Neural progenitor cell (in vitro differentiated cells): ENCODE measurements at regions not wholly inside any gene's neighbourhood (a gene's known extent, or its start where the extent isn't known, plus 50 kb on each side); places are given as distances from the start of the nearest gene placed in this dataset.

Source experiments
- CTCF ChIP-seq: fragments of 200-600 bp; sonication (generic); IDR thresholded peaks from 2 replicates; pipeline ENCODE4 v1.5.1; 2017; ENCODE audit warnings: antibody characterized with exemption, mild to moderate bottlenecking
- EZH2phosphoT487 ChIP-seq: fragments of 200-600 bp; sonication (generic); IDR thresholded peaks from 2 replicates; pipeline ENCODE4 v1.6.1; 2017; ENCODE audit warnings: antibody characterized with exemption

GRCh38 chr7:106456329-106456728 is 171.5 kb upstream of the NAMPT start:
- TF ChIP-seq EZH2phosphoT487 (no peak), CTCF (no peak)
